K562 (cell line): ENCODE measurements at regions not wholly inside any gene's neighbourhood (a gene's known extent, or its start where the extent isn't known, plus 50 kb on each side); places are given as distances from the start of the nearest gene placed in this dataset.

Experiments
- ATAC-seq: fragments of 200-7000 bp; cut with Tn5 transposase; 3 replicates; pipeline ENCODE4 v1.9.1; 2020; ENCODE audit warnings: moderate library complexity
- BruUV-seq: library from RNA; stranded (reverse); fragments of 400-500 nt; replicated peaks from 2 replicates; lab custom pipeline; 2021; lab: Mats Ljungman, UMichigan
- CTCF ChIA-PET: fragments of 300-600 bp; formaldehyde crosslinking; extraction: SDS; loops from one replicate; lab custom pipeline; 2021; ENCODE audit warnings: low intra/inter-chr PET ratio; lab: Yijun Ruan, JAX
- POLR2A ChIA-PET: fragments of 300-600, 350-650 bp; sonication (Branson Sonifier 250); formaldehyde crosslinking; extraction: SDS; loops from one replicate; lab custom pipeline; 2021; ENCODE audit warnings: antibody characterized with exemption, inconsistent platforms; lab: Yijun Ruan, JAX
- DNase-seq, 4 experiments: peaks; one replicate each; pipeline versions ENCODE4 v3.0.0 to v3.0.0-alpha.2; 2011 to 2018; ENCODE audit warnings: low spot score in 3 of 4, mixed read lengths in 3 of 4; ENCODE audit errors: extremely low read depth in 1 of 4
- FAIRE-seq: peaks from 2 replicates; lab custom pipeline; 2011; peaks lifted over from hg19 to GRCh38; lab: Jason Lieb, UNC
- H2AFZ ChIP-seq: 2 replicates; pipeline ENCODE4 v1.6.0; 2011; ENCODE audit warnings: low read depth, low read length, control low read depth, inconsistent platforms
- H3K27ac ChIP-seq: fragments of 200-600 bp; 3 replicates; pipeline ENCODE4 v1.8.0; 2011; ENCODE audit warnings: low read depth, mild to moderate bottlenecking, control low read depth, inconsistent platforms, low read length, moderate library complexity, mixed read lengths; ENCODE audit errors: extremely low read depth
- H3K27me3 ChIP-seq, 2 experiments: fragments of 300-600 bp in 1 of 2; 2 replicates in 1 of 2; 3 replicates in 1 of 2; pipeline versions ENCODE4 v1.6.0 to v1.8.0; 2011; ENCODE audit warnings: inconsistent platforms in 2 of 2, low read length in 2 of 2, mild to moderate bottlenecking in 1 of 2, mixed read lengths in 1 of 2, moderate library complexity in 1 of 2; ENCODE audit not compliant: control insufficient read depth in 2 of 2, insufficient read depth in 2 of 2
- H3K36me3 ChIP-seq: fragments of 300-600 bp; 3 replicates; pipeline ENCODE4 v1.8.0; 2011; ENCODE audit warnings: mild to moderate bottlenecking, low read length, inconsistent platforms; ENCODE audit not compliant: control insufficient read depth, insufficient read depth
- H3K4me1 ChIP-seq, 2 experiments: fragments of 200-600 bp in 1 of 2; replicated peaks in 1 of 2; 2 replicates in 1 of 2; 3 replicates in 1 of 2; pipeline versions ENCODE4 v1.5.1 to v1.8.0; 2011; ENCODE audit warnings: inconsistent platforms in 2 of 2, low read length in 2 of 2, mild to moderate bottlenecking in 1 of 2, mixed read lengths in 1 of 2, moderate library complexity in 1 of 2; ENCODE audit not compliant: control insufficient read depth in 2 of 2, insufficient read depth in 2 of 2
- H3K4me2 ChIP-seq: 2 replicates; pipeline ENCODE4 v1.6.1; 2011; ENCODE audit warnings: low read length, control low read depth, inconsistent platforms, mixed read lengths; ENCODE audit not compliant: insufficient read depth
- H3K4me3 ChIP-seq: fragments of 200-600 bp; sonication (generic), shearing (Covaris generic); 2 replicates; pipeline ENCODE4 v1.5.1; 2016; ENCODE audit warnings: control low read depth, inconsistent platforms
- H3K79me2 ChIP-seq: fragments of 200-600 bp; 3 replicates; pipeline ENCODE4 v1.8.0; 2011; ENCODE audit warnings: low read length, inconsistent platforms; ENCODE audit not compliant: control insufficient read depth, insufficient read depth
- H3K9ac ChIP-seq, 2 experiments: 2 replicates each; pipeline versions ENCODE4 v1.6.0 to v1.6.1; 2011; ENCODE audit warnings: low read depth in 2 of 2, low read length in 2 of 2, control low read depth in 1 of 2, inconsistent platforms in 1 of 2, mild to moderate bottlenecking in 1 of 2, mixed read lengths in 1 of 2; ENCODE audit not compliant: insufficient read depth in 1 of 2
- H3K9me1 ChIP-seq: one replicate; pipeline ENCODE4 v1.6.0; 2011; ENCODE audit warnings: inconsistent platforms, mild to moderate bottlenecking, low read length, moderate library complexity; ENCODE audit not compliant: control insufficient read depth, insufficient read depth
- H3K9me3 ChIP-seq: replicated peaks from 2 replicates; pipeline ENCODE4 v1.5.1; 2011; ENCODE audit warnings: low read depth, low read length, inconsistent platforms; ENCODE audit not compliant: control insufficient read depth, insufficient read depth
- H4K20me1 ChIP-seq: replicated peaks from 2 replicates; pipeline ENCODE4 v1.6.1; 2011; ENCODE audit warnings: low read length, inconsistent platforms, mixed read lengths; ENCODE audit not compliant: control insufficient read depth, insufficient read depth
- ERF ChIP-seq: fragments of 450-650 bp; formaldehyde crosslinking; IDR thresholded peaks from 2 replicates; pipeline ENCODE4 v1.4.0; 2020; ENCODE audit warnings: mild to moderate bottlenecking, mixed read lengths
- ETV6 ChIP-seq, 3 experiments: fragments of 150-350 bp in 1 of 3; sonication (generic) in 1 of 3; formaldehyde crosslinking in 1 of 3; IDR thresholded peaks; 2 replicates each; pipeline versions ENCODE4 v1.6.1 to v1.8.0; 2014 to 2022; ENCODE audit warnings: borderline replicate concordance in 2 of 3, low read depth in 2 of 3, antibody characterized with exemption in 1 of 3, low read length in 1 of 3, mild to moderate bottlenecking in 1 of 3, missing genetic modification reagents in 1 of 3
- FIP1L1 ChIP-seq: fragments of 200-400 bp; formaldehyde crosslinking; IDR thresholded peaks from 2 replicates; pipeline ENCODE4 v1.6.1; 2018; ENCODE audit warnings: mild to moderate bottlenecking, low read depth, low read length; ENCODE audit not compliant: poor library complexity, severe bottlenecking
- FOXO4 ChIP-seq: fragments of 450-650 bp; formaldehyde crosslinking; IDR thresholded peaks from 2 replicates; pipeline ENCODE4 v1.4.0; 2020; ENCODE audit warnings: mild to moderate bottlenecking, moderate library complexity
- KHSRP ChIP-seq: fragments of 450-650 bp; IDR thresholded peaks from 2 replicates; pipeline ENCODE4 v1.6.1; 2017
- NR1H2 ChIP-seq: sonication (generic); formaldehyde crosslinking; IDR thresholded peaks from 2 replicates; pipeline ENCODE4 v1.4.0; 2020; ENCODE audit warnings: mild to moderate bottlenecking, missing genetic modification reagents
- NR2C1 ChIP-seq, 2 experiments: fragments of 450-650 bp; IDR thresholded peaks; 2 replicates each; pipeline ENCODE4 v1.6.1; 2017; ENCODE audit warnings: mild to moderate bottlenecking in 2 of 2, antibody characterized with exemption in 1 of 2, inconsistent platforms in 1 of 2, missing compliant biosample characterization in 1 of 2, missing genetic modification characterization in 1 of 2
- NUFIP1 ChIP-seq: fragments of 450-650 bp; IDR thresholded peaks from 2 replicates; pipeline ENCODE4 v1.6.1; 2018; ENCODE audit not compliant: partially characterized antibody
- POLR2AphosphoS2 ChIP-seq: IDR thresholded peaks from 2 replicates; pipeline ENCODE4 v1.6.1; 2012; ENCODE audit warnings: low read length, improper control_type of control experiment
- SRSF9 ChIP-seq: fragments of 200-400 bp; formaldehyde crosslinking; IDR thresholded peaks from 2 replicates; pipeline ENCODE4 v1.6.1; 2017; ENCODE audit warnings: low read depth, low read length, borderline replicate concordance
- TAF1 ChIP-seq: IDR thresholded peaks from 2 replicates; pipeline ENCODE4 v1.6.1; 2011; ENCODE audit warnings: mild to moderate bottlenecking, low read length, moderate library complexity; ENCODE audit not compliant: insufficient read depth, control insufficient read depth, severe bottlenecking; ENCODE audit errors: extremely low read depth
- ZNF717 ChIP-seq: fragments of 250-450 bp; sonication (Bioruptor Pico); IDR thresholded peaks from 2 replicates; pipeline ENCODE4 v1.5.0; 2021
- ZNF75A ChIP-seq: fragments of 450-650 bp; formaldehyde crosslinking; IDR thresholded peaks from 2 replicates; pipeline ENCODE4 v1.4.0; 2020; ENCODE audit warnings: mild to moderate bottlenecking
- WGBS: fragments of 100-300 bp; shearing (Covaris generic); methylation state at CpG from one replicate; pipeline ENCODE4 v1.1.6; 2016; ENCODE audit warnings: low coverage, mixed read lengths; ENCODE audit not compliant: insufficient coverage; ENCODE audit errors: missing lambda C conversion rate; 5-methylcytosine and 5-hydroxymethylcytosine counted together
- in situ Hi-C: fragments of 300-500 bp; cut with MboI; formaldehyde crosslinking; loops from 4 replicates; pipeline ENCODE4 v1.15.0; 2018; ENCODE audit warnings: inconsistent platforms, mixed read lengths
- intact Hi-C: fragments of 100-400 bp; cut with micrococcal nuclease; formaldehyde crosslinking; loops from 2 replicates; pipeline ENCODE4 v1.14.2; 2022
- TF ChIP-seq, protein P1 (sequence below): sonication (generic); formaldehyde crosslinking; IDR thresholded peaks from 2 replicates; pipeline ENCODE4 v1.8.0; 2022; ENCODE audit warnings: mild to moderate bottlenecking, missing genetic modification reagents, borderline replicate concordance
- TF ChIP-seq, protein P2 (sequence below), 3 experiments: fragments of 200-800 bp in 1 of 3; sonication (Bioruptor generic) in 1 of 3; sonication (generic) in 1 of 3; formaldehyde crosslinking in 1 of 3; IDR thresholded peaks; 2 replicates each; pipeline versions ENCODE4 v1.6.1 to v1.8.0; 2016 to 2022; ENCODE audit warnings: mild to moderate bottlenecking in 2 of 3, missing compliant biosample characterization in 2 of 3, missing genetic modification characterization in 2 of 3, missing genetic modification reagents in 1 of 3

DNA sequence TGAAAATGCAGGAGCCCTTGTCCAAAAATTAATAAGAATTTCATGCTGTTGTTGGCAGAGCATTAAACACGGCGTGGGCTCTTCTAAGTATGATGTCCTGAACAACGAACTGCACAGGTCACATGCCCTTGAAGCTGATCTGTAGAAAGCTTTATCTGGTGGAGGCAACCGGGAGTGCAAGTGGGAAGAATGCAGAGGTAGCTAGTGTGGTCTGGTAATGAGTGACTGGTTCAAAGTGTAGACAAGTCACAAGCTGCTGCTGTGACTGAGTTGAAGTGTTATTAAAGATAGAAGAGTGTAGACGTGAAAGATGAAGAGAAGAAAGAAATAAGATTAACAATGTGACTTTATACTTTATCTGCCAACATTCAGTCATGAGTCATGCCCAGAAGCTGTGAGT is 361.9 kb downstream of the TTLL7 start:
- ATAC-seq (no peak), DNase-seq (no peak), FAIRE-seq (no peak)
- ChIA-PET POLR2A (no interaction called here), CTCF (no interaction called here)
- TF ChIP-seq, protein P1, sequence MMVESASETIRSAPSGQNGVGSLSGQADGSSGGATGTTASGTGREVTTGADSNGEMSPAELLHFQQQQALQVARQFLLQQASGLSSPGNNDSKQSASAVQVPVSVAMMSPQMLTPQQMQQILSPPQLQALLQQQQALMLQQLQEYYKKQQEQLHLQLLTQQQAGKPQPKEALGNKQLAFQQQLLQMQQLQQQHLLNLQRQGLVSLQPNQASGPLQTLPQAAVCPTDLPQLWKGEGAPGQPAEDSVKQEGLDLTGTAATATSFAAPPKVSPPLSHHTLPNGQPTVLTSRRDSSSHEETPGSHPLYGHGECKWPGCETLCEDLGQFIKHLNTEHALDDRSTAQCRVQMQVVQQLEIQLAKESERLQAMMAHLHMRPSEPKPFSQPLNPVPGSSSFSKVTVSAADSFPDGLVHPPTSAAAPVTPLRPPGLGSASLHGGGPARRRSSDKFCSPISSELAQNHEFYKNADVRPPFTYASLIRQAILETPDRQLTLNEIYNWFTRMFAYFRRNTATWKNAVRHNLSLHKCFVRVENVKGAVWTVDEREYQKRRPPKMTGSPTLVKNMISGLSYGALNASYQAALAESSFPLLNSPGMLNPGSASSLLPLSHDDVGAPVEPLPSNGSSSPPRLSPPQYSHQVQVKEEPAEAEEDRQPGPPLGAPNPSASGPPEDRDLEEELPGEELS (CRISPR knock-in tag) = no peak
- TF ChIP-seq KHSRP (no peak), NR1H2 (CRISPR knock-in tag) (no peak), SRSF9 (no peak), ETV6 (IDR thresholded peaks at IDR 0.05; ENCODE audit: borderline replicate concordance in 1 of 2, low read depth in 2 of 2, low read length in 1 of 2) (no peak), ETV6 (CRISPR knock-in tag; IDR thresholded peaks at IDR 0.05; ENCODE audit: borderline replicate concordance) (no peak), NUFIP1 (no peak), TAF1 (no peak), ZNF717 (no peak), FOXO4 (CRISPR knock-in tag) (no peak), NR2C1 (IDR thresholded peaks at IDR 0.05) (no peak), NR2C1 (tag; IDR thresholded peaks at IDR 0.05) (no peak), ZNF75A (CRISPR knock-in tag) (no peak), FIP1L1 (no peak), ERF (CRISPR knock-in tag) (no peak), POLR2AphosphoS2 (no peak)
- TF ChIP-seq, protein P2, sequence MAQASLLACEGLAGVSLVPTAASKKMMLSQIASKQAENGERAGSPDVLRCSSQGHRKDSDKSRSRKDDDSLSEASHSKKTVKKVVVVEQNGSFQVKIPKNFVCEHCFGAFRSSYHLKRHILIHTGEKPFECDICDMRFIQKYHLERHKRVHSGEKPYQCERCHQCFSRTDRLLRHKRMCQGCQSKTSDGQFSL (CRISPR knock-in tag; IDR thresholded peaks at IDR 0.05) = no peak
- TF ChIP-seq, protein P2 (tag; IDR thresholded peaks at IDR 0.05) = no peak
- Histone ChIP-seq H3K4me3 (no peak overlapping the region), H2AFZ (no peak overlapping the region), H3K4me1 (no peaks in the 10 kb centered on the region), H4K20me1 (no peaks in the 10 kb centered on the region), H3K9ac (no peak overlapping the region), H3K27ac (no peak overlapping the region), H3K9me1 (no peaks in the 10 kb centered on the region), H3K79me2 (no peaks in the 10 kb centered on the region), H3K27me3 (no peaks in the 10 kb centered on the region), H3K9me3 (no peaks in the 10 kb centered on the region), H3K36me3 (no peaks in the 10 kb centered on the region), H3K4me2 (no peak overlapping the region)
- BruUV-seq = no TSS peak
- 2% methylated on average over 5 of the region's 5 CpGs for WGBS
- intact Hi-C loops (no loop called here), in situ Hi-C loops (no loop called here)
